ENCODE measurements at regions not wholly inside any gene's neighbourhood (a gene's known extent, or its start where the extent isn't known, plus 50 kb on each side); places are given as distances from the start of the nearest gene placed in this dataset.

DNA sequence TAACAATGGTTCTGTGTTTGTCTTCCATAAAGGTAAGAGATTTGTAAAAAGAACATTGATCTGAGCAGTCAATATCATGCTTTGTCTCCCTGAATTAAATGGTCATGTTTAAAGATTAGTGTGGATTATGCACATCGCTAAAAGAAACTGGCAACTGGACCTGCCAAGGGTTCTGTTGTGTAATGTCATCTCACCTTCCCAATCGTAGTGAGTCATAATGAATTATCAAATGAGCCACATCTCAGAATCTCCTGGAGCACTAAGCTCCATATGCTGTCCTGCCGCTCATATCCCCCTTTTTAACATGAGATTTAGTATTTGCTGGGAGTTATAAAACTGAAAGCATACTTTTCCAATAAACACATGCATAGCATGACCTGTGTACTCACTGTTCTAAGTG is 187.0 kb upstream of the OPRM1 start:
- no peaks in the 10 kb centered on the region for H3K36me3 ChIP-seq (replicated peaks)
- H3K27ac ChIP-seq: no peak overlapping the region
- in situ Hi-C loops (cut with HindIII; ENCODE audit: low pct_ligation_motif_present, low sequenced_read_pairs): no loop called here
- H3K27me3 ChIP-seq (replicated peaks): no peaks in the 10 kb centered on the region
- no peak for DNase-seq
- no peak for TF ChIP-seq CTCF (IDR thresholded peaks at IDR 0.05; ENCODE audit: low read depth, low read length, missing control alignments)
- H3K4me3 ChIP-seq (ENCODE audit: low read depth, low read length): no peak overlapping the region

- Histone ChIP-seq H3K27ac (no peak overlapping the region), H3K36me3 (replicated peaks) (no peaks in the 10 kb centered on the region), H3K27me3 (replicated peaks) (no peaks in the 10 kb centered on the region), H3K4me3 (ENCODE audit: low read depth, low read length) (no peak overlapping the region)
- TF ChIP-seq CTCF (IDR thresholded peaks at IDR 0.05; ENCODE audit: low read depth, low read length, missing control alignments): no peak
- peak; percentile 44 for DNase-seq
- in situ Hi-C loops (cut with HindIII; ENCODE audit: low pct_ligation_motif_present, low sequenced_read_pairs): no loop called here
Observed at GRCh38 chr6:153849072-153849779, 189.8 kb upstream of the OPRM1 start.

DNA sequence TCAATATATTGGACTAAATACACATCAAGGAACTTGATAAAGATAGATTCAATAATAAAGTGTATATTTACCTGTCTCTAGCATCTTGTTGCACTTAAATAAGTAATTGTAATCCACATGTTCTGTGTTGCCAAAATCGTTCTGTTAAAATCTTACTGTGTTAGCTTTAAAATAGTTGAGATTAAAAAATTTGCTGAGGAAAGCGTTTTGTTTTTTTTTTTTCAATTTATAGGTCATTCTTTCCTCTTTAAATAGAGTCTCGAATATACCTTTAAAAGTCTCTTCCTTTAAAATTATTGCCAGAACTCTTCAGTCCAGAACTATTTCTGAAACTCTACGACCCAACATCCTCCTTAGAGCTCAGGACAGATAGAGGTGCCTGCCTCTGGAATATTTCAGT is 195.6 kb upstream of the OPRM1 start:
- TF ChIP-seq CTCF (IDR thresholded peaks at IDR 0.05; ENCODE audit: low read depth, low read length, missing control alignments): no peak
- no peak for DNase-seq
- H3K36me3 ChIP-seq (replicated peaks): no peaks in the 10 kb centered on the region
- H3K27me3 ChIP-seq (replicated peaks): no peaks in the 10 kb centered on the region
- H3K4me3 ChIP-seq (ENCODE audit: low read depth, low read length): no peak overlapping the region
- in situ Hi-C loops (cut with HindIII; ENCODE audit: low pct_ligation_motif_present, low sequenced_read_pairs): no loop called here
- no peak overlapping the region for H3K27ac ChIP-seq

- Histone ChIP-seq H3K27ac (no peak overlapping the region), H3K4me3 (ENCODE audit: low read depth, low read length) (no peak overlapping the region), H3K36me3 (replicated peaks) (no peaks in the 10 kb centered on the region), H3K27me3 (replicated peaks) (no peaks in the 10 kb centered on the region)
- TF ChIP-seq CTCF (IDR thresholded peaks at IDR 0.05; ENCODE audit: low read depth, low read length, missing control alignments): no peak
- no peak for DNase-seq
- in situ Hi-C loops (cut with HindIII; ENCODE audit: low pct_ligation_motif_present, low sequenced_read_pairs): no loop called here
Observed at GRCh38 chr6:153842491-153842890, 196.5 kb upstream of the OPRM1 start.

DNA sequence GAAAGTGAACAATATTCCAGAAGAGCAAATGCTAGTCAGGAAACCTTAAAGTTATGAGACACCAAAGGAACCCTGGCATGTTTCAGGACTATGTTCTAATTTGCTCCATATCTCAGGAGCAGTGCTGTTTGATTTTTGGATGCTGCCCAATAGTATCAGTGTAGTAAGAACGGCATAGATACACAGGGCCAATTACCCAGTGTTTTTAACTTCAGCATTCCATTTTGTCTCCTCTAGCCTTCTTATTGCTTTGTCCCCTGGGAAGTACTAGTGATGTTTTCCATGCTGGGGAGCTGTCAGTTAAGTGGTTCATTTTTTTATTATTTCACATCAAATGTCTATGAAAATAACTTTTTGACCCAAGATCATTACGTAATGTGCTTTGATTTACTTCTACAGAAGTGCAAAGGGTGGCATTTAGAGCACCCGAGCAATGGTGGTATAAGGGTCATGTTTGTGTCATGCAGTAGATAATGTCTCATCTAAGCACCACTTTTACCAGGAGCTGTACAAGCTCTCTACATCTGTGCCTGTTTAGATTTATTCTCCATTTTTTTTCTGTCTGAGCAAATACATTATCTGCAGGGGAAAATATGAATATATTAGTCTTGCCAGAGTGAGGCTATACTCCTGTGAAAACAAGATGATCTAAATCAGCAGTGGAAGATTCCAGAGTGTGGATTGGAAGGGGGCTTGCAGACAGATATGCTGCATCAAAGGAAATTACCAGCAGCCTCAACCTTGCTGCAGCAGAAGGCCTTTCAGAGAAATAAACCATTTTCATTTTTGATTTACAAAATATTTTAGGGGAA is 198.8 kb upstream of the OPRM1 start:
- no peaks in the 10 kb centered on the region for H3K36me3 ChIP-seq (replicated peaks)
- no peaks in the 10 kb centered on the region for H3K27me3 ChIP-seq (replicated peaks)
- in situ Hi-C loops (cut with HindIII; ENCODE audit: low pct_ligation_motif_present, low sequenced_read_pairs): no loop called here
- DNase-seq: no peak
- no peak overlapping the region for H3K4me3 ChIP-seq (ENCODE audit: low read depth, low read length)
- TF ChIP-seq CTCF (IDR thresholded peaks at IDR 0.05; ENCODE audit: low read depth, low read length, missing control alignments): no peak
- H3K27ac ChIP-seq: no peak overlapping the region
